SKM-1 treated with dmso at 0.1 percent for 144 hours (cell line): ENCODE measurements at regions not wholly inside any gene's neighbourhood (a gene's known extent, or its start where the extent isn't known, plus 50 kb on each side); places are given as distances from the start of the nearest gene placed in this dataset.
"Not testable (repeated sequence)": the region's sequence is repeated elsewhere in the genome, so short reads cannot be mapped to it uniquely, and the experiment has no call there.

ENCODE experiments used
- DNase-seq: peaks from one replicate; lab custom pipeline; 2025; ENCODE audit not compliant: unreplicated experiment; lab: John Stamatoyannopoulos, UW

- no peak for DNase-seq
Observed at GRCh38 chr7:24392774-24393173, 108.8 kb downstream of the NPY start.

GRCh38 chr7:24395512-24395911 lies 111.5 kb downstream of the NPY start:
- DNase-seq: no peak

- DNase-seq: not testable (repeated sequence)
Observed at GRCh38 chr7:24396387-24396786, 112.4 kb downstream of the NPY start.

GRCh38 chr7:24401628-24402593 lies 117.9 kb downstream of the NPY start:
- no peak for DNase-seq

- DNase-seq: no peak
Observed at GRCh38 chr7:24402655-24403054, 118.7 kb downstream of the NPY start.

GRCh38 chr7:24403557-24403956 lies 119.6 kb downstream of the NPY start:
- no peak for DNase-seq

GRCh38 chr7:24404315-24404714 lies 120.3 kb downstream of the NPY start:
- DNase-seq: no peak

GRCh38 chr7:24405002-24405401 lies 121.0 kb downstream of the NPY start:
- DNase-seq: no peak

GRCh38 chr7:24406053-24406788 lies 122.2 kb downstream of the NPY start:
- no peak for DNase-seq

GRCh38 chr7:24406789-24407299 lies 122.9 kb downstream of the NPY start:
- DNase-seq: no peak

- DNase-seq: no peak
Observed at GRCh38 chr7:24407965-24408364, 124.0 kb downstream of the NPY start.

- DNase-seq: no peak
Observed at GRCh38 chr7:24408798-24409430, 124.9 kb downstream of the NPY start.

GRCh38 chr7:24409431-24410024 lies 125.5 kb downstream of the NPY start:
- no peak for DNase-seq

GRCh38 chr7:24411226-24411625 lies 127.2 kb downstream of the NPY start:
- DNase-seq: no peak

GRCh38 chr7:24417526-24418120 lies 133.6 kb downstream of the NPY start:
- DNase-seq: no peak

GRCh38 chr7:24419077-24419476 lies 135.1 kb downstream of the NPY start:
- no peak for DNase-seq

- DNase-seq: no peak
Observed at GRCh38 chr7:24419511-24419910, 135.5 kb downstream of the NPY start.

- no peak for DNase-seq
Observed at GRCh38 chr7:24422441-24423010, 138.5 kb downstream of the NPY start.

GRCh38 chr7:24425664-24426063 lies 141.7 kb downstream of the NPY start:
- no peak for DNase-seq

GRCh38 chr7:24427048-24427447 lies 143.1 kb downstream of the NPY start:
- DNase-seq: no peak
